Adrenal gland (tissue), 9 donors: ENCODE measurements at regions not wholly inside any gene's neighbourhood (a gene's known extent, or its start where the extent isn't known, plus 50 kb on each side); places are given as distances from the start of the nearest gene placed in this dataset.

Source experiments
- DNase-seq, 7 donors: peaks; one replicate each; pipeline ENCODE4 v3.0.0-alpha.2; 2019 to 2020
- H3K27ac ChIP-seq, 5 donors: fragments of 200-600 bp; sonication (generic) in 4 of 5; 1 replicate in 3 of 5; 2 replicates in 2 of 5; pipeline versions ENCODE4 v1.5.1 to v1.8.0; 2016 to 2020; ENCODE audit warnings: mild to moderate bottlenecking in 1 of 5
- H3K27me3 ChIP-seq: fragments of 200-600 bp; 2 replicates; pipeline ENCODE4 v1.8.0; 2021
- H3K36me3 ChIP-seq, 2 donors: fragments of 200-600 bp; replicated peaks in 1 of 2; 1 replicate in 1 of 2; 2 replicates in 1 of 2; pipeline versions ENCODE4 v1.5.1 to v1.8.0; 2018 to 2022
- H3K4me1 ChIP-seq, 2 donors: fragments of 200-600 bp; replicated peaks in 1 of 2; 1 replicate in 1 of 2; 2 replicates in 1 of 2; pipeline versions ENCODE4 v1.5.1 to v1.8.0; 2018 to 2021
- H3K4me3 ChIP-seq, 4 donors: fragments of 200-600 bp; sonication (generic) in 3 of 4; one replicate each; pipeline ENCODE4 v1.5.1; 2016 to 2018
- H3K9me3 ChIP-seq, 3 donors: fragments of 200-600 bp; sonication (generic) in 1 of 3; replicated peaks in 1 of 3; 1 replicate in 2 of 3; 2 replicates in 1 of 3; pipeline versions ENCODE4 v1.5.1 to v1.8.0; 2016 to 2021
- CTCF ChIP-seq, 6 experiments: fragments of 450-650 bp in 4 of 6; fragments of 200-600 bp in 2 of 6; sonication (generic) in 1 of 6; IDR thresholded peaks; 1 replicate in 5 of 6; 2 replicates in 1 of 6; pipeline versions ENCODE4 v1.5.1 to v1.8.0; 2016 to 2021; ENCODE audit warnings: antibody characterized with exemption in 6 of 6, mild to moderate bottlenecking in 2 of 6, moderate library complexity in 1 of 6
- POLR2A ChIP-seq, 2 donors: fragments of 450-650 bp; IDR thresholded peaks; one replicate each; pipeline ENCODE4 v1.6.1; 2017; ENCODE audit warnings: antibody characterized with exemption in 2 of 2, mild to moderate bottlenecking in 2 of 2, moderate library complexity in 1 of 2
- WGBS, 4 donors: extraction: QIAGEN DNeasy Blood & Tissue Kit in 2 of 4; methylation state at CpG; one replicate each; pipeline versions ENCODE4 v1.1.5 to v1.1.7; 2013 to 2017; 5-methylcytosine and 5-hydroxymethylcytosine counted together
- intact Hi-C, 2 donors: fragments of 100-400 bp; cut with DNase I; formaldehyde crosslinking; loops; one replicate each; pipeline versions ENCODE4 v1.14.1 to v1.15.0; 2022 to 2023
- donor health status: healthy with polysubstance abuse.
- donor health status: Bipolar disorder and iron deficiency.
- donor health status: DM: yes; HTN: yes; CAD: no.
- donor health status: DM: no; HTN: no; CAD: no.
- donor health status: DM: no; HTN: no; CAD: no.

DNA sequence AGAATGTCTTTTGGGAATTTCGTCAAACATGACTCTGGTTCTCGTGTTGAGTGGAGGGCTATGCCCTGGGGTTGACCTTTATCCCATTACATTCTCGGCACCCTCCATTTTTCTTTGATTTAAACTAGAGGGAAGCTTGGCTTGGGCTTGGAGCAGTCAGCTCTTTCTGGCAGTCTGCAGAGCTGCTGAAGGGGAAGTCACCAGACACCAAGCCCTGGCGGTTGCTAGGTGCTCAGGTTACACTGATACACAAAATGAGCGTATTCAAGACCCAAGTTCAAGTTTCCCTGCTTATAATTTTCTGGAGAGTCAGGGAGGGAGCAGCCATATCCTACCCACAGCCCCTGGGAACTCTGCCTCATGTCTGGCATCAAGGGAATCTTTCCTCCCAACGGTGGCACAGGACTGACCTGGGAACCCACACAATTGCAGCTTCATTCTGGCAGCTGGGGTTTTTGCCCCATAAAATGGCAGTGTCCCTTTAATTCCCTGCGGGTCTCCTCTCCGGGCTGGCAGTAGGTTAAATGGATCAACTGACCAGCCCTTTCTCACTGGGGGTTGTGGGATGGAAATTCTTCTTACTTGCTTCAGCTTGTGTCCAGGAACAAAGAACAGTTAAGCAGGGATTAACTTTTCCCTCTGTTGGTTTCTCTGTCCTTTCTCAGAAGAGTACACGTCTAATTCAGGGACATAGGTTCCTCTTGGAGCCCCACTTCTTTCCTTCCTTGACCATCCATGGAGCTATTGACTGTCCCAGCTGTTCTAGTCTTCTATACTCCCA is 110.0 kb upstream of the DLG1 start:
- H3K36me3 ChIP-seq: no peaks in the 10 kb centered on the region
- H3K4me3 ChIP-seq: no peak overlapping the region
- no peaks in the 10 kb centered on the region for H3K4me1 ChIP-seq
- TF ChIP-seq POLR2A (IDR thresholded peaks at IDR 0.05): no peak
- TF ChIP-seq CTCF (IDR thresholded peaks at IDR 0.05): no peak
- no peak for DNase-seq
- intact Hi-C loops: no loop called here
- 78 to 90% (median 86%) methylated on average over 8 to 9 of the region's 9 CpGs for WGBS, 4 donors
- no peak overlapping the region for H3K27ac ChIP-seq
- no peaks in the 10 kb centered on the region for H3K27me3 ChIP-seq
- no peaks in the 10 kb centered on the region for H3K9me3 ChIP-seq

GRCh38 chr3:197407526-197407925 is 109.1 kb upstream of the DLG1 start:
- TF ChIP-seq POLR2A (IDR thresholded peaks at IDR 0.05) (no peak), CTCF (IDR thresholded peaks at IDR 0.05) (no peak)
- Histone ChIP-seq H3K36me3 (no peaks in the 10 kb centered on the region), H3K9me3 (no peaks in the 10 kb centered on the region), H3K27ac (no peak overlapping the region), H3K4me3 (no peak overlapping the region), H3K4me1 (no peaks in the 10 kb centered on the region), H3K27me3 (no peaks in the 10 kb centered on the region)
- intact Hi-C loops: no loop called here
- DNase-seq: no peak
- WGBS, 4 donors: 53 to 93% (median 80%) methylated on average over 3 of the region's 3 CpGs

- WGBS, 4 donors: 73 to 92% (median 87%) methylated on average over 12 to 15 of the region's 15 CpGs
- DNase-seq: no peak
- H3K27ac ChIP-seq: no peak overlapping the region
- H3K9me3 ChIP-seq: no peaks in the 10 kb centered on the region
- TF ChIP-seq CTCF (IDR thresholded peaks at IDR 0.05) (no peak), POLR2A (IDR thresholded peaks at IDR 0.05) (no peak)
- no peaks in the 10 kb centered on the region for H3K4me1 ChIP-seq
- H3K36me3 ChIP-seq: no peaks in the 10 kb centered on the region
- intact Hi-C loops: no loop called here
- no peak overlapping the region for H3K4me3 ChIP-seq
- no peaks in the 10 kb centered on the region for H3K27me3 ChIP-seq
These were observed 108.6 kb upstream of the DLG1 start for GRCh38 chr3:197407053-197407452.

- intact Hi-C loops: no loop called here
- peak in 6 of 7 donors; percentile 33 to 81 (median 46) for DNase-seq
These were observed 107.9 kb upstream of the DLG1 start for GRCh38 chr3:197406266-197406665.

More at GRCh38 chr3:197406266-197406665, 107.9 kb upstream of the DLG1 start:
- no peaks in the 10 kb centered on the region for H3K27me3 ChIP-seq
- TF ChIP-seq CTCF (IDR thresholded peaks at IDR 0.05): no peak
- TF ChIP-seq POLR2A (IDR thresholded peaks at IDR 0.05): no peak
- no peak overlapping the region for H3K4me3 ChIP-seq
- H3K9me3 ChIP-seq: no peaks in the 10 kb centered on the region
- no peak overlapping the region for H3K27ac ChIP-seq
- no peaks in the 10 kb centered on the region for H3K36me3 ChIP-seq
- H3K4me1 ChIP-seq: no peaks in the 10 kb centered on the region
- WGBS, 4 donors: 44 to 63% (median 54%) methylated on average over 7 of the region's 7 CpGs
